Kidney (tissue), 13 donors: ENCODE measurements at regions not wholly inside any gene's neighbourhood (a gene's known extent, or its start where the extent isn't known, plus 50 kb on each side); places are given as distances from the start of the nearest gene placed in this dataset.
A peak's percentile ranks its signal among the peaks of the same experiment; 100 is the strongest.

ENCODE experiments used
- DNase-seq, 5 donors: peaks; one replicate each; pipeline ENCODE4 v3.0.0-alpha.2; 2013 to 2020
- FAIRE-seq: peaks from 2 replicates; lab custom pipeline; 2012; peaks lifted over from hg19 to GRCh38; lab: Jason Lieb, UNC
- H3K27ac ChIP-seq, 2 donors: one replicate each; pipeline ENCODE4 v1.7.0; 2013; ENCODE audit warnings: low read depth in 2 of 2, low read length in 2 of 2, inconsistent platforms in 1 of 2
- H3K27me3 ChIP-seq: one replicate; pipeline ENCODE4 v1.7.1; 2013; ENCODE audit warnings: low read length, inconsistent platforms; ENCODE audit not compliant: control insufficient read depth, insufficient read depth
- H3K36me3 ChIP-seq, 3 donors: one replicate each; pipeline versions ENCODE4 v1.7.0 to v1.7.1; 2013; ENCODE audit warnings: low read length in 3 of 3, control low read depth in 1 of 3, inconsistent platforms in 1 of 3; ENCODE audit not compliant: insufficient read depth in 3 of 3, control insufficient read depth in 2 of 3
- H3K4me1 ChIP-seq, 3 donors: one replicate each; pipeline versions ENCODE4 v1.7.0 to v1.7.1; 2013; ENCODE audit warnings: low read length in 3 of 3, inconsistent platforms in 1 of 3, low read depth in 1 of 3; ENCODE audit not compliant: control insufficient read depth in 2 of 3, insufficient read depth in 2 of 3
- H3K4me3 ChIP-seq, 3 donors: one replicate each; pipeline versions ENCODE4 v1.7.0 to v1.8.1; 2013; ENCODE audit warnings: low read length in 3 of 3, control low read depth in 1 of 3, inconsistent platforms in 1 of 3
- H3K9ac ChIP-seq, 3 donors: one replicate each; pipeline versions ENCODE4 v1.7.0 to v1.7.1; 2013; ENCODE audit warnings: low read length in 3 of 3, control low read depth in 1 of 3, inconsistent platforms in 1 of 3
- H3K9me3 ChIP-seq, 3 donors: one replicate each; pipeline versions ENCODE4 v1.7.0 to v1.7.1; 2013; ENCODE audit warnings: low read length in 3 of 3, control low read depth in 1 of 3, inconsistent platforms in 1 of 3; ENCODE audit not compliant: control insufficient read depth in 2 of 3, insufficient read depth in 1 of 3
- CTCF ChIP-seq: IDR thresholded peaks from 3 replicates; pipeline ENCODE4 v1.5.1; 2012; ENCODE audit warnings: mild to moderate bottlenecking, moderate library complexity, borderline replicate concordance; ENCODE audit not compliant: insufficient read depth; ENCODE audit errors: extremely low read depth
- intact Hi-C: fragments of 100-400 bp; cut with DNase I; formaldehyde crosslinking; loops from one replicate; pipeline ENCODE4 v1.11.1; 2022
- donor health status: control.
- donor health status: control.
- donor health status: control.
- donor health status: control.
- donor health status: control.
- donor health status: DM: yes; HTN: yes; CAD: no.
- donor health status: Normal renal cell carcinoma (clear cell type).

DNA sequence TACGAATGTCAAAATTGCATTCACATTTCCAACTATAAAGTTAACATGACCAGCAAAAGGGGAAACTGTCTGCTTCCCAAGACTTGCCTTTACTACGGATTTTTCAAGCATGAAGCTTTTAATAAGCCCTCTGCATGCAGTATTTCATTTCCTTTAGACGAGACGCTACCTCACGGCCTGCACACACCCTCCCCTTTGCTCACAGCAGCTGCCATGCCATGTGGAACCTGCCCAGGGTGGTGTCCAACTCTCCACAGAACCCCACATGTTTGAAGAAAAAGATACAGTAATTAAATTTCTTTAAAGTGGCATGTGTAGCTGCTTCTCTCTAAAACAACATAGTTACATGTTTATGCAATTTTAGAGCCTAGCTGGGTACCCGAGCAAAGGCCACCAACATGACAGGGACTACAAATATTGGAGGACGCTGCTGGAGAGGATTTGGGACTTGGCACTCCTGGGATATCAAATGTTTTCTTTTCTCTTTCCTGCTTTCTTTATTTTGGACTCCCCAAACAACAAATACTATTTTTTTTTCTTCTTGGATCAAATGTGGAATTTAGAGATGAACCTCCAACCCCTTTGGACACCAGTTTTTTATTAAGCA is 256.9 kb upstream of the PCSK5 start:
- FAIRE-seq (no peak), DNase-seq (peak in 2 of 5 donors; percentile 10 to 32)
- Histone ChIP-seq H3K4me1 (no peaks in the 10 kb centered on the region), H3K9ac (no peak overlapping the region), H3K27me3 (no peaks in the 10 kb centered on the region), H3K4me3 (no peak overlapping the region), H3K9me3 (no peaks in the 10 kb centered on the region), H3K36me3 (no peaks in the 10 kb centered on the region), H3K27ac (no peak overlapping the region)
- no peak for TF ChIP-seq CTCF
- intact Hi-C loops: no loop called here

- intact Hi-C loops: no loop called here
- H3K9me3 ChIP-seq: no peaks in the 10 kb centered on the region
- no peak overlapping the region for H3K9ac ChIP-seq
- H3K4me3 ChIP-seq: no peak overlapping the region
- H3K36me3 ChIP-seq: no peaks in the 10 kb centered on the region
- FAIRE-seq (no peak), DNase-seq (no peak)
- H3K27me3 ChIP-seq: no peaks in the 10 kb centered on the region
- H3K4me1 ChIP-seq: no peaks in the 10 kb centered on the region
- H3K27ac ChIP-seq: no peak overlapping the region
- no peak for TF ChIP-seq CTCF
Measured at GRCh38 chr9:75636427-75637045, 253.9 kb upstream of the PCSK5 start.

GRCh38 chr9:75639971-75640610 is 250.4 kb upstream of the PCSK5 start:
- Histone ChIP-seq H3K27me3 (no peaks in the 10 kb centered on the region), H3K9ac (no peak overlapping the region), H3K4me1 (no peaks in the 10 kb centered on the region), H3K36me3 (no peaks in the 10 kb centered on the region), H3K27ac (no peak overlapping the region), H3K9me3 (no peaks in the 10 kb centered on the region), H3K4me3 (no peak overlapping the region)
- TF ChIP-seq CTCF: no peak
- no peak for FAIRE-seq
- no peak for DNase-seq
- intact Hi-C loops: no loop called here
